Panc1 (cell line): ENCODE measurements at regions not wholly inside any gene's neighbourhood (a gene's known extent, or its start where the extent isn't known, plus 50 kb on each side); places are given as distances from the start of the nearest gene placed in this dataset.

Source experiments
- POLR2AphosphoS5 ChIP-seq: IDR thresholded peaks from 2 replicates; pipeline ENCODE4 v1.6.1; 2012; ENCODE audit warnings: mild to moderate bottlenecking, low read depth, low read length, moderate library complexity
- SIN3A ChIP-seq: IDR thresholded peaks from 2 replicates; pipeline ENCODE4 v1.6.1; 2012; ENCODE audit warnings: low read depth, mild to moderate bottlenecking, low read length, moderate library complexity, borderline replicate concordance; ENCODE audit not compliant: insufficient read depth
- TCF7L2 ChIP-seq: IDR thresholded peaks from 2 replicates; pipeline ENCODE4 v1.6.1; 2011; ENCODE audit warnings: mild to moderate bottlenecking, low read depth, low read length, inconsistent platforms
- TF ChIP-seq, protein P1 (sequence below): fragments of 450-650 bp; IDR thresholded peaks from 2 replicates; pipeline ENCODE4 v1.5.1; 2017; ENCODE audit warnings: mild to moderate bottlenecking
- TF ChIP-seq, protein P2 (sequence below), 2 experiments: IDR thresholded peaks; 2 replicates each; pipeline ENCODE4 v1.6.1; 2011 to 2012; ENCODE audit warnings: low read depth in 2 of 2, control low read depth in 1 of 2, low read length in 1 of 2, mild to moderate bottlenecking in 1 of 2, moderate library complexity in 1 of 2; ENCODE audit not compliant: insufficient read depth in 1 of 2

DNA sequence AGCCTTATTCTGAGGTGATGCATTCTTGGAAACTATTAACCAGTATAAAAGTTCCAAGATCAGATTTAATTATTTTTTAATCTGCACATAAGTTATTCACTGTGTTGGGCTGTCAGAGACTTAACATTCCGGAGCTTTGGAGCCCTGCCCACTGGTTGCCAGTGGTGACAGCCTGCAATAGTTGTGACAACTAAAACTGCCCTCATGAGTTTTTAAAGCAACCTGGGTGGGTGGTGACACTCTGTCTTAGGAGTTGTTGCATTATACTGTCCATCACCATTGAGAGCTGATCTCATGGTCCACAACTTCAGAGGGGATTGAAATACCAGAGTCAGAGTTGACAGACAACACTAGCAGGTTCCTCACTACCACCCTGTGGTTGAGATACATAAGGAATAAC is 653.9 kb upstream of the USP24 start:
- TF ChIP-seq, protein P1, sequence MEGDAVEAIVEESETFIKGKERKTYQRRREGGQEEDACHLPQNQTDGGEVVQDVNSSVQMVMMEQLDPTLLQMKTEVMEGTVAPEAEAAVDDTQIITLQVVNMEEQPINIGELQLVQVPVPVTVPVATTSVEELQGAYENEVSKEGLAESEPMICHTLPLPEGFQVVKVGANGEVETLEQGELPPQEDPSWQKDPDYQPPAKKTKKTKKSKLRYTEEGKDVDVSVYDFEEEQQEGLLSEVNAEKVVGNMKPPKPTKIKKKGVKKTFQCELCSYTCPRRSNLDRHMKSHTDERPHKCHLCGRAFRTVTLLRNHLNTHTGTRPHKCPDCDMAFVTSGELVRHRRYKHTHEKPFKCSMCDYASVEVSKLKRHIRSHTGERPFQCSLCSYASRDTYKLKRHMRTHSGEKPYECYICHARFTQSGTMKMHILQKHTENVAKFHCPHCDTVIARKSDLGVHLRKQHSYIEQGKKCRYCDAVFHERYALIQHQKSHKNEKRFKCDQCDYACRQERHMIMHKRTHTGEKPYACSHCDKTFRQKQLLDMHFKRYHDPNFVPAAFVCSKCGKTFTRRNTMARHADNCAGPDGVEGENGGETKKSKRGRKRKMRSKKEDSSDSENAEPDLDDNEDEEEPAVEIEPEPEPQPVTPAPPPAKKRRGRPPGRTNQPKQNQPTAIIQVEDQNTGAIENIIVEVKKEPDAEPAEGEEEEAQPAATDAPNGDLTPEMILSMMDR = no peak
- TF ChIP-seq POLR2AphosphoS5 = no peak
- TF ChIP-seq SIN3A = no peak
- TF ChIP-seq, protein P2, sequence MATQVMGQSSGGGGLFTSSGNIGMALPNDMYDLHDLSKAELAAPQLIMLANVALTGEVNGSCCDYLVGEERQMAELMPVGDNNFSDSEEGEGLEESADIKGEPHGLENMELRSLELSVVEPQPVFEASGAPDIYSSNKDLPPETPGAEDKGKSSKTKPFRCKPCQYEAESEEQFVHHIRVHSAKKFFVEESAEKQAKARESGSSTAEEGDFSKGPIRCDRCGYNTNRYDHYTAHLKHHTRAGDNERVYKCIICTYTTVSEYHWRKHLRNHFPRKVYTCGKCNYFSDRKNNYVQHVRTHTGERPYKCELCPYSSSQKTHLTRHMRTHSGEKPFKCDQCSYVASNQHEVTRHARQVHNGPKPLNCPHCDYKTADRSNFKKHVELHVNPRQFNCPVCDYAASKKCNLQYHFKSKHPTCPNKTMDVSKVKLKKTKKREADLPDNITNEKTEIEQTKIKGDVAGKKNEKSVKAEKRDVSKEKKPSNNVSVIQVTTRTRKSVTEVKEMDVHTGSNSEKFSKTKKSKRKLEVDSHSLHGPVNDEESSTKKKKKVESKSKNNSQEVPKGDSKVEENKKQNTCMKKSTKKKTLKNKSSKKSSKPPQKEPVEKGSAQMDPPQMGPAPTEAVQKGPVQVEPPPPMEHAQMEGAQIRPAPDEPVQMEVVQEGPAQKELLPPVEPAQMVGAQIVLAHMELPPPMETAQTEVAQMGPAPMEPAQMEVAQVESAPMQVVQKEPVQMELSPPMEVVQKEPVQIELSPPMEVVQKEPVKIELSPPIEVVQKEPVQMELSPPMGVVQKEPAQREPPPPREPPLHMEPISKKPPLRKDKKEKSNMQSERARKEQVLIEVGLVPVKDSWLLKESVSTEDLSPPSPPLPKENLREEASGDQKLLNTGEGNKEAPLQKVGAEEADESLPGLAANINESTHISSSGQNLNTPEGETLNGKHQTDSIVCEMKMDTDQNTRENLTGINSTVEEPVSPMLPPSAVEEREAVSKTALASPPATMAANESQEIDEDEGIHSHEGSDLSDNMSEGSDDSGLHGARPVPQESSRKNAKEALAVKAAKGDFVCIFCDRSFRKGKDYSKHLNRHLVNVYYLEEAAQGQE (IDR thresholded peaks at IDR 0.05; ENCODE audit: insufficient read depth in 1 of 2, low read depth in 2 of 2, low read length in 1 of 2) = no peak
- TF ChIP-seq TCF7L2 = no peak
